Activated T-cell treated with anti-CD3 and anti-CD28 coated beads, Interleukin-2, amount 50 U/mL, for 72 hours (primary cell): ENCODE measurements at regions not wholly inside any gene's neighbourhood (a gene's known extent, or its start where the extent isn't known, plus 50 kb on each side); places are given as distances from the start of the nearest gene placed in this dataset.

ENCODE experiments used
- ATAC-seq, 2 donors: fragments of 150-1000 bp; cut with Tn5 transposase; replicated peaks in 1 of 2; 2 replicates each; pipeline ENCODE4 v1.10.0; 2021; ENCODE audit warnings: moderate library complexity in 2 of 2, mild to moderate bottlenecking in 1 of 2
- DNase-seq, 2 donors: peaks; one replicate each; pipeline ENCODE4 v3.0.0; 2021 to 2022; ENCODE audit warnings: mixed read lengths in 1 of 2
- H3K27ac Mint-ChIP-seq: one replicate; pipeline ENCODE4 v1.8.0; 2022; ENCODE audit warnings: mild to moderate bottlenecking, moderate library complexity, mixed read lengths
- H3K27me3 Mint-ChIP-seq: one replicate; pipeline ENCODE4 v1.8.0; 2022; ENCODE audit warnings: low read depth, mixed read lengths
- H3K36me3 Mint-ChIP-seq, 2 donors: one replicate each; pipeline ENCODE4 v1.8.0; 2022; ENCODE audit warnings: mixed read lengths in 2 of 2, mild to moderate bottlenecking in 1 of 2; ENCODE audit not compliant: insufficient read depth in 2 of 2
- H3K4me1 Mint-ChIP-seq: one replicate; pipeline ENCODE4 v1.8.0; 2022; ENCODE audit warnings: low read depth, mixed read lengths
- H3K4me3 Mint-ChIP-seq, 2 donors: one replicate each; pipeline ENCODE4 v1.8.0; 2022; ENCODE audit warnings: mild to moderate bottlenecking in 2 of 2, mixed read lengths in 2 of 2, moderate library complexity in 2 of 2
- H3K9me3 Mint-ChIP-seq, 2 donors: one replicate each; pipeline ENCODE4 v1.8.0; 2022; ENCODE audit warnings: mixed read lengths in 2 of 2

DNA sequence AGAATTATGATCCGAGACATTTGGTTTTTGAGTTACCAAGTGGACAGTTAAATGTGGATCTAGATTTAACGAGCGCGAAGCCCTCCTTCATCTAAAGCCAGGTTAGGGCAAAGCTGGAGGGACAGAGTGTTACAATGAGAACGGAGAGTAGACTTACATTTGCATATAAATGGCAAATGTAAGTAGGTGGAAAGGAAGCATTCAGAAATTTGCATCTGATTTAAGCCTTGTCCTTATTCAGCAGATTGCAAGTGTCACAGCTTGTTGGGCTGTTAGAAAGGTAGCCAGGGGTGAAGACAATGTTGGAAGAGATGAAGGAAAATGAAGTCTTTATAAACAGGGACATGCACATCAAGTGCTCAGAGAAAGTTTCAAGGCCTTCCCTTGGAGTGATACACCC lies 806.2 kb downstream of the GALC start:
- no peaks in the 10 kb centered on the region for H3K27me3 Mint-ChIP-seq
- no peak for DNase-seq
- no peaks in the 10 kb centered on the region for H3K4me1 Mint-ChIP-seq
- no peak for ATAC-seq
- peaks cover 1 to 3% of the 10 kb centered on the region in 2 donors for H3K36me3 Mint-ChIP-seq
- no peak overlapping the region for H3K4me3 Mint-ChIP-seq
- peaks cover 3 to 12% of the 10 kb centered on the region in 2 donors for H3K9me3 Mint-ChIP-seq
- no peak overlapping the region for H3K27ac Mint-ChIP-seq

DNA sequence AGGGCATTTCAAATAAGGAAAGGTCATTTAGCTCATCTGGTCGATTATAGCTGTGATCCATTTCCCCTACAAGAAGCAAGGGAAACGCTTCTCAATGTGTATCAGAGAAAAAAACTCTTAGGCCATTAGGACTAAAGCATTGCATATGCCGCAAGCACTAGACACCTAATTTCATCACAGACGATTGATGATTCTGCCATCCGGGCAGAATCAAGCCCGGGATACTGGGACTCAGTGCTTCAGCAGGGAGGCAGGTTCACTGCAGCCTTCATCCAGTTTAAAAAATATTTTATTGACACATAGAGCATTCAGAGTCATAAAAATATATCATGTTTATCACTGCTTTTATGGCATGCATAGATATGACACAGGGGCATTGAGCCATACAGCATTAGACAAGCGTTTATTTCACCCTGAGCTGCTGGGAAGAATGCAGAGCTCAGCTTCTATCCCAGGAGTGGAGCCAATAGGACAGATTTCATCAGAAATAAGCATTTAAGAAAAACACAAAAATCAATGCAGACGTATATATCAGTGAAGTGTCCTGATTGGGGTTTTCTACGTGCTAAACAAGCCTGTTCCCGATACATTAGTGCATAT lies 806.9 kb downstream of the GALC start:
- H3K4me1 Mint-ChIP-seq: no peaks in the 10 kb centered on the region
- H3K36me3 Mint-ChIP-seq: peaks cover 0 to 3% of the 10 kb centered on the region in 2 donors
- ATAC-seq (no peak), DNase-seq (no peak)
- no peaks in the 10 kb centered on the region for H3K27me3 Mint-ChIP-seq
- H3K27ac Mint-ChIP-seq: no peak overlapping the region
- H3K9me3 Mint-ChIP-seq: peaks cover 3 to 9% of the 10 kb centered on the region in 2 donors
- H3K4me3 Mint-ChIP-seq: no peak overlapping the region

DNA sequence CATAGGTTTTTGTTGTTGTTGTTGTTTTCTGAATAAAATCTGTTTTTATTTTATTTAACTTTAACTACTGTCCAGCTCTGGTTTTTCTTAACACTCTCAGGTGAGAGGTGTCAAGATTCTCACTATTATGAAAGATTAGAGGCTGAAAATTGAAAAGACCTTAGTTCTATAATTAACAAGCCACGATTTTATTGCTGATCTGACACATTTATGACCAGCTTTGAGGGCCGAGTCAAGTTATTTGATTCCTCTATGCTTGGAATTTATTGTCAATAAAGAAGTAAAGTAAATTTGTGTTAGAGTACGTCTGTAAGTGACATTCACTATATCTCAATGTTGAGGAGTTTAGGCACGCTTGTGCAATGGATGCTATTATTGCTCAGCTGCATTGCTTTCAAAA lies 808.8 kb downstream of the GALC start:
- no peaks in the 10 kb centered on the region for H3K4me1 Mint-ChIP-seq

DNA sequence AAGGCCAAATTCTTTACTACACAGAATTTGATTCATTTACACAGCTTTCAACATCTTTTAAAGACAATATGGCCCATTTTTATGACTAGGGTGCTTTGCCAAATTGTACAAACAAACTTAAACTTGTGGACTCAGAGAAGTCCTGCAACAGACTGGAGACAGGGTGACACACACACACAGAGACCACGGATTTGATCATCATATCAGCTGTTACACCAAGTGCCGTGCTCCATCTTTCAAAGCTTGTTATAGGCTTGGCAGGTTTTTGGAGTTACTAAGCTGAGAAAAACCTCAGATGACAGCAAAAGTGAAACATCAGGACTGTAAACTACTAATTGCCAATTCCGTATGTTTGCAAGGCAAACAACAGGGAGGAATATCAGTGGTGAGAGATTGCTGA lies 811.7 kb downstream of the GALC start:
- H3K4me1 Mint-ChIP-seq: no peaks in the 10 kb centered on the region
- ATAC-seq (no peak), DNase-seq (no peak)

More for the DNA sequence above, 808.8 kb downstream of the GALC start:
- Mint-ChIP-seq H3K4me3 (no peak overlapping the region), H3K27ac (no peak overlapping the region), H3K9me3 (peaks cover 2 to 4% of the 10 kb centered on the region in 2 donors), H3K36me3 (peaks cover 0 to 2% of the 10 kb centered on the region in 2 donors), H3K27me3 (no peaks in the 10 kb centered on the region)
- no peak for DNase-seq
- no peak for ATAC-seq

DNA sequence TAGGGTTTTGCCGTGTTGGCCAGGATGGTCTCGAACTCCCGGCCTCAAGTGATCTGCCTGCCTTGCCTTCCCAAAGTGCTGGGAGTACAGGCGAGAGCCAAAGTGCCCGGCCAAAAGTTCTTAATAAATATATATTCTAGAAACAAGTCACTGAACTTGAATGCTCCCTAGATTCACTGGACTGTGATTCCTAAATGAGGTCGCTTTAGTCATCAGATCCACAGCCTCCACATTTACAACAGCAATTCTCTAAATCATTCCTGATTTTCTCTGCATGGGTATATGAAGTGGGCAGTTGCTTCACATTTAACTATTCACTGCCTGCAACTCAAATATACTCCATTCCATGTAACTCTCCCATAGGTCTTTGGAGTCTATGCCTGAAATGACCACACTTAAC lies 813.0 kb downstream of the GALC start:
- Mint-ChIP-seq H3K9me3 (peaks cover 0 to 2% of the 10 kb centered on the region in 2 donors), H3K36me3 (no peaks in the 10 kb centered on the region), H3K4me3 (no peak overlapping the region), H3K27ac (no peak overlapping the region), H3K4me1 (no peaks in the 10 kb centered on the region), H3K27me3 (no peaks in the 10 kb centered on the region)
- DNase-seq (no peak), ATAC-seq (no peak)

More for the DNA sequence above, 811.7 kb downstream of the GALC start:
- H3K9me3 Mint-ChIP-seq: peaks cover 1 to 2% of the 10 kb centered on the region in 2 donors
- no peaks in the 10 kb centered on the region for H3K36me3 Mint-ChIP-seq
- no peak overlapping the region for H3K4me3 Mint-ChIP-seq
- H3K27me3 Mint-ChIP-seq: no peaks in the 10 kb centered on the region
- H3K27ac Mint-ChIP-seq: no peak overlapping the region

DNA sequence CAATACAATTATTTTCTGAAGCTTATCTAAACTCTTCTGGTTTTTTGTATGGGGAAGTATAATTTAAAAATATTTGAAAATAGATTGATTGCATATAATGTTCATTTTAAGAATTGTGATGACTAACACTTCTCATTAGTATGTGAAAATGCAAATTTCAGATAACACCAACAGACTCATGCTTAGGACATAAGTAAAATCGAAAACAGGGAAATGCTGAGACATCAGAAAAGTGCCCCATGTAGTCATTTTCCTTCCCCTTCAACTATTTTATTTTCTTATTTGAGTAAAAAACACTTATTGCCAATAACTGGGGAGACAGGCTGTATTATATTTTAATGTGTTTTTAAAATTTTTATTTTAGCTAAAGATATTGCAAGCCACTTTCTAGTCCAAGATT lies 814.7 kb downstream of the GALC start:
- H3K36me3 Mint-ChIP-seq: no peaks in the 10 kb centered on the region
- DNase-seq: no peak
- ATAC-seq: no peak

DNA sequence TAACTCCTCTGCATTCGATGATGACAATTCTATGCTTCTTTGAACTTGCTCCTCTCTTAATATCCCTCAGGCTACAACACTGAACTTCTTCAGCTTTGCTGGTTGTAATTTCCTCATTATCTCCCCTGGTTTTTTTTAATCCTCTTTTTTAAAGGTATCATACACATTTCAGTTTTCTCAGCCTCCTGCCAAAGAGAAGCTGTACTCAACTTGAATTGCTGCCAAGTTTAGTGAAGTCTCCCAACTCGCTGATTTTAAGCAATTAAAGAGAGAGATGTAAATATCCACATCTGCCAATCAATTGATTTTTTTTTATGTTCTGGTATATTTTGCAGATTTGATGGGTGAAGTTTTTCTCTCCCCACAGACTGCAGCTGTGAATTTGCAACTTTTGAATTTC lies 817.8 kb downstream of the GALC start:
- Mint-ChIP-seq H3K27me3 (no peaks in the 10 kb centered on the region), H3K9me3 (peaks cover 2 to 3% of the 10 kb centered on the region in 2 donors), H3K36me3 (no peaks in the 10 kb centered on the region), H3K27ac (no peak overlapping the region), H3K4me1 (no peaks in the 10 kb centered on the region), H3K4me3 (no peak overlapping the region)
- DNase-seq (no peak), ATAC-seq (no peak)

More for the DNA sequence above, 814.7 kb downstream of the GALC start:
- Mint-ChIP-seq H3K4me1 (no peaks in the 10 kb centered on the region), H3K4me3 (no peak overlapping the region), H3K9me3 (peaks cover 0 to 2% of the 10 kb centered on the region in 2 donors), H3K27me3 (no peaks in the 10 kb centered on the region), H3K27ac (no peak overlapping the region)

DNA sequence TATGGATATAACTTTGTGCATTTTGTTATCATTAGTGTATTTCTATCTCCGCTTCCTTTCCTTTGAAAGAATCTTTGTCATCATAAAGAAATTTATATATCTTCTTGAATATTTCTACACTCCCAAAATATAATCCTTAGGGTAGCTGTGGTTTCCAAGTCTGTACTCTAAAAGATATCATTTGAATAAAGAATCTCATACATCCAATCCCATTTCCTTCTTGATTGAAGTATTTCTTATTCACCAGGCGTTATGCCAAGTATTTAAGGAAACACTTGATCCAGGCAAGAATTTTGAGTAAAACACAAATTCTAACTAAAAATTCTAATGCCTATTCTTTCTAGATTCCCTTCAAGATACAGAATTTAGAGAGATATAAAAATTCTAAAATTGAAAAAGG lies 821.8 kb downstream of the GALC start:
- H3K9me3 Mint-ChIP-seq: peaks cover 1 to 4% of the 10 kb centered on the region in 2 donors
- H3K36me3 Mint-ChIP-seq: no peaks in the 10 kb centered on the region
- no peak overlapping the region for H3K4me3 Mint-ChIP-seq
- ATAC-seq: no peak
- DNase-seq: no peak
- H3K27ac Mint-ChIP-seq: no peak overlapping the region
- no peaks in the 10 kb centered on the region for H3K27me3 Mint-ChIP-seq
- H3K4me1 Mint-ChIP-seq: no peaks in the 10 kb centered on the region

DNA sequence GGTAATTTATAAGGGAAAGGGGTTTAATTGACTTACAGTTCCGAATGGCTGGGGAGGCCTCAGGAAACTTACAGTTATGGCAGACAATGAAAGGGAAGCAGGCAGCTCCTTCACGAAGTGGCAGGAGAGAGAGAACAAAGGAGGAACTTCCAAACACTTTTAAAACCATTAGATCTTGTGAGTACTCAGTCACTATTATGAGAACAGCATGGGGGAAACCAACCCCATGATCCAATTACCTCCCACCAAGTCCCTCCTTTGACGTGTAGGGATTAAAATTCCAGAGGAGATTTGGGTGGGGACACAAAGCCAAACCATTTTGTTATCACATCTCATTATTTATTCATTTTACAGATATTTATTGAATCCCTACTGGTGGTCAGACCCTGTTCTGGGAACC lies 822.8 kb downstream of the GALC start:
- no peak overlapping the region for H3K4me3 Mint-ChIP-seq

DNA sequence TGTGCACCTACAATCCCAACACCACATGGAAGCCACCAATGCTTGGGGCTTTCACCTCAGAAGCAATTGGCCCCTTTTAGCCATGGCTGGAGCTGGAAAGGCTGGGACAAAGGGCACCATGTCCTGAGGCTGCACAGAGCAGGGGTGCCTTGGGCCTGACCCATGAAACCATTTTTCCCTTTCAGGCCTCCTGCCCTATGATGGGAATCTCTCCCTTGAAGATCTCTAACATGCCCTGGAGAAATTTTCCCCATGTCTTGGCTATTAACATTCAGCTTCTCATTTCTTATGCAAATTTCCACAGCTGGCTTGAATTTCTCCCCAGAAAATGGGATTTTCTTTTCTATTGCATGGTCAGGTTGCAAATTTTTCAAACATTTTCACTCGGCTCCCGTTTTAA lies 823.6 kb downstream of the GALC start:
- no peak overlapping the region for H3K4me3 Mint-ChIP-seq
- no peak overlapping the region for H3K27ac Mint-ChIP-seq
- no peak for DNase-seq
- H3K27me3 Mint-ChIP-seq: no peaks in the 10 kb centered on the region
- H3K9me3 Mint-ChIP-seq: peaks cover 6 to 7% of the 10 kb centered on the region in 2 donors
- no peak for ATAC-seq
- H3K36me3 Mint-ChIP-seq: no peaks in the 10 kb centered on the region
- H3K4me1 Mint-ChIP-seq: no peaks in the 10 kb centered on the region

More for the DNA sequence above, 822.8 kb downstream of the GALC start:
- DNase-seq: no peak
- no peaks in the 10 kb centered on the region for H3K4me1 Mint-ChIP-seq
- H3K36me3 Mint-ChIP-seq: no peaks in the 10 kb centered on the region
- no peaks in the 10 kb centered on the region for H3K27me3 Mint-ChIP-seq
- no peak overlapping the region for H3K27ac Mint-ChIP-seq
- ATAC-seq: no peak
- H3K9me3 Mint-ChIP-seq: peaks cover 6 to 7% of the 10 kb centered on the region in 2 donors

DNA sequence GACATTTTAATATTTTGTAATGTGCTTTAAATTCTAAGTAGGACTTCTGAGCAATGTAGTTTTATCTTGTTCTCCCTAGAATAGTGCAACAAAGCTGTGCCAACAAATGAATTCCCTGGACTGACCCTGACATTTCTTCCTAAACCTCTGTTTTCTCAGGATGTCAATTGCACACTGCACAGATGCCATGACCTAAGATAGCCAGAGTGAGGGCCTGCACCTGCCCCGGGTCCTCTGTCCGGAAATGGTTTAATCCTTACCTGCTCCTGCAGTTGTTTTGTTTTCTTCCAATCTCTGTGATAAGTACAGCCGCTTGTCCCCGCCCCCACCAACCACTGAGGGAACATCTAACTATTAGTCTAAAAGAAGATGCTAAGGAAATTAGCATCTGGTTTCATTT lies 831.5 kb downstream of the GALC start:
- Mint-ChIP-seq H3K4me1 (no peaks in the 10 kb centered on the region), H3K9me3 (peaks cover 9 to 12% of the 10 kb centered on the region in 2 donors), H3K4me3 (no peak overlapping the region), H3K27me3 (no peaks in the 10 kb centered on the region), H3K27ac (no peak overlapping the region), H3K36me3 (peaks cover 0 to 2% of the 10 kb centered on the region in 2 donors)
- DNase-seq (no peak), ATAC-seq (no peak)

DNA sequence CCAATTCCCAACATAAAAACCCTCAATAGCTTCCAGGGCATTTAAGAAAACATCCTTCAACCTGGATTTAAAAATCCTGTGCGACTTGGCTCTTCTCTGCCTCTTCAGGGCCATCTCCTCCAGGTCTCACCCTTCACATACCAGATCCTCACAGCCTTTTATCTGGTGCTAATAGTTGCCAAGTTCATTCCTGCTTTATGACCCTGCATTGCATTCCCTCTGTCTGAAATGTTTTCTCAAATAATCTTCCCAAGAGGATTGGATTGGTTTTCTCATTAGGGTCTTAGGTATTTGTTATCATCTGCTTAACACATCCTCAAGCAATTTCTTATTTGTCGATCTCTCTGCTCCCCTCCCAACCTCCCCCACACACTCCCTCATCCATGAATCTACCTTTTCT lies 832.0 kb downstream of the GALC start:
- H3K9me3 Mint-ChIP-seq: peaks cover 9 to 12% of the 10 kb centered on the region in 2 donors
- H3K4me3 Mint-ChIP-seq: no peak overlapping the region
- H3K36me3 Mint-ChIP-seq: peaks cover 0 to 2% of the 10 kb centered on the region in 2 donors

DNA sequence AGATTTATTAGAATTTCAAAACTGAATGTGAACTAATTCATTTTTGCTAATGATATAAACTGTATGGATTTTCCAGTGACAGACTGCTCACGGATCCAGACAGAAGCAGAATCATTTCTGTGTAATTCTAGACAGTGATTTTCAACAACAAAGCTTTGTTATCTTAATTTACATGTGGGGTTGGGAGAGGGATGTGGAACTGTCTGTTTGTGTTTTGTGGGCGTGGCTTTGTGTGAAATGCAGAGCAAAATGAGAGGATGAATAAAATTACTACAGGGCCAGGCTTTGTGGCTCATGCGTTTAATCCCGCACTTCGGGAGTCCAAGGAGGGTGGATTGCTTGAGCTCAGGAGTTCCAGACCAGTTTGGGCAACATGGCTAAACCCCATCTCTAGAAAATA lies 834.7 kb downstream of the GALC start:
- peaks cover 7 to 8% of the 10 kb centered on the region in 2 donors for H3K9me3 Mint-ChIP-seq
- no peak overlapping the region for H3K27ac Mint-ChIP-seq
- peaks cover 0 to 2% of the 10 kb centered on the region in 2 donors for H3K36me3 Mint-ChIP-seq
- DNase-seq: no peak
- H3K4me1 Mint-ChIP-seq: no peaks in the 10 kb centered on the region
- ATAC-seq: no peak
- no peak overlapping the region for H3K4me3 Mint-ChIP-seq
- no peaks in the 10 kb centered on the region for H3K27me3 Mint-ChIP-seq

More for the DNA sequence above, 832.0 kb downstream of the GALC start:
- Mint-ChIP-seq H3K4me1 (no peaks in the 10 kb centered on the region), H3K27ac (no peak overlapping the region), H3K27me3 (no peaks in the 10 kb centered on the region)
- ATAC-seq (no peak), DNase-seq (no peak)

DNA sequence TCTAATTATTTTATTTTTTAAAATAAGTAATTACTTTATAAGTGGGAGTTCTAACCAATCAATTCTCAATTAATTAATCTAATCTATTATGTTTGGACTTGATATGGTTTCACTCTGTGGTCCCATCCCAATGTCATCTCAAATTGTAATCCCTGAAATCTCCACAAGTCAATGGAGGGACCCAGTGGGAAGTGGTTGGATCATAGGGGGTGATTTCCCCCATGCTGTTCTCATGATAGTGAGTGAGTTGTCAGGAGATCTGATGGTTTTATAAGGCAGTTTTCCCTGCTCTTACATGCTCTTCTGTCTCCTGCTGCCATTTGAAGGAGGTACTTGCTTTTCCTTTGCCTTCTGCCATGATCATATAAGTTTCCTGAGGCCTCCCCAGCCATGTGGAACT lies 836.1 kb downstream of the GALC start:
- peaks cover 7 to 8% of the 10 kb centered on the region in 2 donors for H3K9me3 Mint-ChIP-seq
- H3K36me3 Mint-ChIP-seq: peaks cover 0 to 2% of the 10 kb centered on the region in 2 donors
- DNase-seq (no peak), ATAC-seq (no peak)
- no peaks in the 10 kb centered on the region for H3K4me1 Mint-ChIP-seq
- H3K4me3 Mint-ChIP-seq: no peak overlapping the region
- H3K27ac Mint-ChIP-seq: no peak overlapping the region
- no peaks in the 10 kb centered on the region for H3K27me3 Mint-ChIP-seq
